Gastroesophageal sphincter (tissue), 3 donors: ENCODE measurements at regions not wholly inside any gene's neighbourhood (a gene's known extent, or its start where the extent isn't known, plus 50 kb on each side); places are given as distances from the start of the nearest gene placed in this dataset.

Source experiments
- EP300 ChIP-seq: sonication (generic); formaldehyde crosslinking; IDR thresholded peaks from one replicate; pipeline ENCODE4 v1.6.1; 2017; ENCODE audit warnings: antibody characterized with exemption, mild to moderate bottlenecking
- POLR2AphosphoS5 ChIP-seq: sonication (generic); formaldehyde crosslinking; IDR thresholded peaks from one replicate; pipeline ENCODE4 v1.6.1; 2017; ENCODE audit warnings: antibody characterized with exemption
- TF ChIP-seq, protein P1 (sequence below), 4 experiments: fragments of 200-600 bp in 2 of 4; fragments of 450-650 bp in 2 of 4; sonication (generic) in 1 of 4; IDR thresholded peaks; one replicate each; pipeline ENCODE4 v1.5.1; 2017 to 2019; ENCODE audit warnings: antibody characterized with exemption in 4 of 4, mild to moderate bottlenecking in 2 of 4, moderate library complexity in 2 of 4

DNA sequence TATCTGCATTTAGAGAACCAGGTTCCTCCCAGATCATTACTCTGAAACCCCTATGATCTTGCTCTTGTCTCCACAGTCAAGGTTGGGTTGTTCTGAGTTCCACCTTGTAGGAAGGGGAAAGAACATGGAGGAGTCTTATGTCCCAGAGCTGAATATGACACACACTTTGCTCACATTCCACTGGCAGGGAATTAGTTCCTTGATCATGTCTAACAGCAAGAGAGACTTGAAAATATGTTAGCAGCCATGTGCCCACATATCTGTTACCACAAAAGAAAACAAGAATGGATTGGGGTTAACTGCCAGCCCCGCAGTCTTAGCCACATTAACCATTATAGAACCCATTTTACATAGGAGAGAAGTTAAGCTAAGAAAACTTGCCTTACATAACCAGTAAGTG is 71.1 kb upstream of the MDM1 start:
- no peak for TF ChIP-seq EP300
- no peak for TF ChIP-seq POLR2AphosphoS5
- TF ChIP-seq, protein P1, sequence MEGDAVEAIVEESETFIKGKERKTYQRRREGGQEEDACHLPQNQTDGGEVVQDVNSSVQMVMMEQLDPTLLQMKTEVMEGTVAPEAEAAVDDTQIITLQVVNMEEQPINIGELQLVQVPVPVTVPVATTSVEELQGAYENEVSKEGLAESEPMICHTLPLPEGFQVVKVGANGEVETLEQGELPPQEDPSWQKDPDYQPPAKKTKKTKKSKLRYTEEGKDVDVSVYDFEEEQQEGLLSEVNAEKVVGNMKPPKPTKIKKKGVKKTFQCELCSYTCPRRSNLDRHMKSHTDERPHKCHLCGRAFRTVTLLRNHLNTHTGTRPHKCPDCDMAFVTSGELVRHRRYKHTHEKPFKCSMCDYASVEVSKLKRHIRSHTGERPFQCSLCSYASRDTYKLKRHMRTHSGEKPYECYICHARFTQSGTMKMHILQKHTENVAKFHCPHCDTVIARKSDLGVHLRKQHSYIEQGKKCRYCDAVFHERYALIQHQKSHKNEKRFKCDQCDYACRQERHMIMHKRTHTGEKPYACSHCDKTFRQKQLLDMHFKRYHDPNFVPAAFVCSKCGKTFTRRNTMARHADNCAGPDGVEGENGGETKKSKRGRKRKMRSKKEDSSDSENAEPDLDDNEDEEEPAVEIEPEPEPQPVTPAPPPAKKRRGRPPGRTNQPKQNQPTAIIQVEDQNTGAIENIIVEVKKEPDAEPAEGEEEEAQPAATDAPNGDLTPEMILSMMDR (IDR thresholded peaks at IDR 0.05) = no peak
